BJ (cell line): ENCODE measurements at regions not wholly inside any gene's neighbourhood (a gene's known extent, or its start where the extent isn't known, plus 50 kb on each side); places are given as distances from the start of the nearest gene placed in this dataset.
"Not testable (repeated sequence)": the region's sequence is repeated elsewhere in the genome, so short reads cannot be mapped to it uniquely, and the experiment has no call there.

Source experiments
- CTCF ChIA-PET: fragments of 350-600 bp; formaldehyde crosslinking; extraction: SDS; loops from one replicate; lab custom pipeline; 2021; ENCODE audit warnings: antibody characterized with exemption, inconsistent platforms; lab: Yijun Ruan, JAX
- POLR2A ChIA-PET: fragments of 300-600 bp; sonication (Branson Sonifier 250); formaldehyde crosslinking; extraction: SDS; loops from one replicate; lab custom pipeline; 2021; ENCODE audit warnings: antibody characterized with exemption; lab: Charles Lee
- DNase-seq: peaks from one replicate; pipeline ENCODE4 v3.0.0-alpha.2; 2011; ENCODE audit warnings: low read depth
- H3K27me3 ChIP-seq: 2 replicates; pipeline ENCODE4 v1.6.0; 2011; ENCODE audit warnings: low read length; ENCODE audit not compliant: control insufficient read depth, insufficient read depth
- H3K36me3 ChIP-seq: 2 replicates; pipeline ENCODE4 v1.5.1; 2011; ENCODE audit warnings: low read length; ENCODE audit not compliant: control insufficient read depth, insufficient read depth
- H3K4me3 ChIP-seq: 2 replicates; pipeline ENCODE4 v1.5.1; 2011; ENCODE audit warnings: low read depth, mild to moderate bottlenecking, control low read depth, low read length
- TF ChIP-seq, protein P1 (sequence below): IDR thresholded peaks from 2 replicates; pipeline ENCODE4 v1.5.1; 2011; ENCODE audit warnings: low read depth, mild to moderate bottlenecking, control low read depth, inconsistent platforms, low read length, moderate library complexity; ENCODE audit not compliant: insufficient read depth

DNA sequence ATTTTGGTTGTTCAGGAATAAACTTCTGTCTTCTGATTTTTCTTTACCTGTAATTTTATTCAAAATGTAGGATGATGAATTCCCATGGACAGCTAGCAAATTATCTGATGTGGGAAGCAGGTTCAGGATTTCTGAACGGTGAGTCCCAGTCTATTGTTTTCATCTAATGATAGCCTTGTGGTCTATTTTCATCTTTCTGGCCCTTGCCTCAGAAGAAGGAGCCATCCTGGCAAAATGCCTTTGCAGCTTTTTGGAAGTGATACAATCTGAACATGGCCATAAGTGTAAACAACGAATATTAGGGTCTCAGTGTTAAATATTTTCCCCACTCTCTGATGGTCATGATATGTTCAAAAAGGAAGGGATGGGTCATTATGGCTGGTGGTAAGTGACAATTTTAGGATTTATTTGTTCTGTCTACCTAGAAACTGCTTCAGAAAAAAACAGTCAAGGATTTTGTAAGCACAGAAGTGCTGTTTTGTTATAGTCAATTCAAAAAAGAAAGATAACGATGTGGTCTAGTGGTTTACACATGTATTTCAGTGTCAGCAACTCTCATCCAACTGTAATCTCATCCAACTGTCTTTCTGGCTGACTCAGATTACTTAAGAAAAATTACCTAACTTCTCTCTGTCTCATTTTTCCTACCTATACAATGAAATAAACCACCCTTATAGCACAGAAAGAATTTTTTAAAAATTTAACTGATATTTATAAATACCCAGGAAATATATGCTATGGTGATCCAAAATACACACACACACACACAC lies 272.6 kb upstream of the ERBB4 start:
- POLR2A ChIA-PET: no interaction called here
- TF ChIP-seq, protein P1, sequence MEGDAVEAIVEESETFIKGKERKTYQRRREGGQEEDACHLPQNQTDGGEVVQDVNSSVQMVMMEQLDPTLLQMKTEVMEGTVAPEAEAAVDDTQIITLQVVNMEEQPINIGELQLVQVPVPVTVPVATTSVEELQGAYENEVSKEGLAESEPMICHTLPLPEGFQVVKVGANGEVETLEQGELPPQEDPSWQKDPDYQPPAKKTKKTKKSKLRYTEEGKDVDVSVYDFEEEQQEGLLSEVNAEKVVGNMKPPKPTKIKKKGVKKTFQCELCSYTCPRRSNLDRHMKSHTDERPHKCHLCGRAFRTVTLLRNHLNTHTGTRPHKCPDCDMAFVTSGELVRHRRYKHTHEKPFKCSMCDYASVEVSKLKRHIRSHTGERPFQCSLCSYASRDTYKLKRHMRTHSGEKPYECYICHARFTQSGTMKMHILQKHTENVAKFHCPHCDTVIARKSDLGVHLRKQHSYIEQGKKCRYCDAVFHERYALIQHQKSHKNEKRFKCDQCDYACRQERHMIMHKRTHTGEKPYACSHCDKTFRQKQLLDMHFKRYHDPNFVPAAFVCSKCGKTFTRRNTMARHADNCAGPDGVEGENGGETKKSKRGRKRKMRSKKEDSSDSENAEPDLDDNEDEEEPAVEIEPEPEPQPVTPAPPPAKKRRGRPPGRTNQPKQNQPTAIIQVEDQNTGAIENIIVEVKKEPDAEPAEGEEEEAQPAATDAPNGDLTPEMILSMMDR: no peak
- DNase-seq: no peak
- CTCF ChIA-PET: no interaction called here
- H3K4me3 ChIP-seq: no peak overlapping the region
- H3K27me3 ChIP-seq: no peaks in the 10 kb centered on the region
- H3K36me3 ChIP-seq: no peaks in the 10 kb centered on the region

DNA sequence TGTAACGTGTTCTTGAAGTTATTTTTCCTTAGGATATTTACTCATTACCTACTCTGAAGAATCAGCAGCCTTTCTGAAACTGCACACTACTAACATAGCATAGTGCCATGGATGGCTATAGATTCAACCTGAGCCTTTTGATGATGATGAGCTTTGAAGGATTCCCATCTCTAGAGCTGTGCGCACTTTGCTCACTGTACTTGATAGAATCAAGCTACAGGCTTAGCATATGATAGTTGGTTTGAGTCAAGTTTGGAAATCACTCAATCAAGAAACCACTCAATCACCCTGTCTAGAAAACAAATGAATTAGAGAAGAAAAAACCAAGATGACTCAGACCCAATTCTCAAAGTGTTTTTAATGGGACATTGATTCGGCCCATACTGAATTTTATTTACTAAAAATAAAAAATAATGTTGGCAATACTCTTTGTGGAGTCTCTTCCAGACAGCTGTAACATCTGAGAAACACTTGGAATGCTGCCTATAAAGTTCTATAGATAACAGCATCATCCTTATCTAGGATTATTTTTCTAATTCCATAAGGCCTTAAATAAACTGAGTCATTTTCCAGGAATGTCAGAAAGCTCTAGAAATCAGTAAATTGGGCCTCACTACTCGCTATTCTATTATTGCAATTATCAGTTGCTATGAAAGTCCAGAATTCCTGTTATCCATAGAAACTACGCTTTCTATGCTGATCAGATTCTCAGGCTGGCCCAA lies 259.0 kb upstream of the ERBB4 start:
- Histone ChIP-seq H3K27me3 (no peaks in the 10 kb centered on the region), H3K36me3 (no peaks in the 10 kb centered on the region), H3K4me3 (no peak overlapping the region)
- CTCF ChIA-PET: no interaction called here
- DNase-seq: no peak
- POLR2A ChIA-PET: no interaction called here
- TF ChIP-seq, protein P1: no peak

DNA sequence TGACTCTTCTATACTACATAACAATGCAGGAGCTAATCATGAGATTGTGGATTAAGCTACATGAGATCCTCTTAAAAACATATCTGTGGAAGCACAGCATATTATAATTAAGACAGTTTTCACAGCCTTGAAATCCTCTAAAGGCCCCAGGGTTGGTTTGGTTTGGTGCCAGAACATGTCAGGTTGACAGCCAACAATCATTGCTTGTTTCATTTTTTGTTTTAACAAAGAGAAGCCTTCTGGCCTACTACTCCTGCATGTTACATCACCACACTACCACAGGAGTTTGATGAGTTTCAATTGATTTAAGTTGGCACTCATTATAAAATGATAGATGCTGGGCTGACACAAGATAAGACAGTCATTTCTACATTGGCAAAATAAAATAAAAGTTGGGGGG lies 255.9 kb upstream of the ERBB4 start:
- H3K36me3 ChIP-seq: no peaks in the 10 kb centered on the region
- H3K4me3 ChIP-seq: no peak overlapping the region

DNA sequence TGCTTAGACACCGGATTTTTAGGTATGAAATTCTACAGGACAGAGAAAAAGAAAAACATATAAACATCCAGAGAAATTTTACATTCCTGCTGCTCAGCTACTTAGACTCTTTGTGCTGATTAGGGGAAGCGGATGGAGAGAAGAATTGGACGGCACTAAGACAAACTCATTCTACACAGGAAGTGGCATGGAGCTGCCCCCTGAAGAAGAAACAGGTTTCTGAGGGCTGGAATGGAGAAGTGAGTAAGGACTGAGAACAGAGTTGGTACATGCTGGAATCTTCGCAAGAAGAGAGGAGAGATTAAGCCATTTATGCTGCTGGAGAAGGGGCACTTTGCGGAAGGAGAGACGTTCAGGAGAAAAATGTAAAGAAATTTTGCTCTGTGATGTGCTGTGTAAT lies 253.0 kb upstream of the ERBB4 start:
- DNase-seq: no peak
- POLR2A ChIA-PET: no interaction called here
- CTCF ChIA-PET: interaction anchor here (0.9 kb wide), 1 partner anchor 13 kb away, joined by 3 read pairs; no protein-coding TSS in a partner anchor
- H3K27me3 ChIP-seq: no peaks in the 10 kb centered on the region
- TF ChIP-seq, protein P1: no peak
- no peak overlapping the region for H3K4me3 ChIP-seq
- no peaks in the 10 kb centered on the region for H3K36me3 ChIP-seq

More for the DNA sequence above, 255.9 kb upstream of the ERBB4 start:
- TF ChIP-seq, protein P1: no peak
- POLR2A ChIA-PET: no interaction called here
- CTCF ChIA-PET: no interaction called here
- no peak for DNase-seq
- H3K27me3 ChIP-seq: no peaks in the 10 kb centered on the region

DNA sequence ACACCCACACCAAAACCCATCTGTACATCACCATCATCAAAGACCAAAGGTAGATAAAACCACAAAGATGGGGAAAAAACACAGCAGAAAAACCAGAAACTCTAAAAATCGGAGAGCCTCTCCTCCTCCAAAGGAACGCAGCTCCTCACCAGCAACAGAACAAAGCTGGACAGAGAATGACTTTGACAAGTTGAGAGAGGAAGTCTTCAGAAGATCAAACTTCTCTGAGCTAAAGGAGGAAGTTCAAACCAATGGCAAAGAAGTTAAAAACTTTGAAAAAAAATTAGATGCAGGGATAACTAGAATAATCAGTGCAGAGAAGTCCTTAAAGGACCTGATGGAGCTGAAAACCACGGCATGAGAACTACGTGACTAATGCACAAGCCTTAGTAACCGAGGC lies 247.5 kb upstream of the ERBB4 start:
- POLR2A ChIA-PET, CTCF ChIA-PET, H3K36me3 ChIP-seq, DNase-seq, H3K27me3 ChIP-seq, H3K4me3 ChIP-seq: not testable (repeated sequence)
